ENCODE measurements at regions not wholly inside any gene's neighbourhood (a gene's known extent, or its start where the extent isn't known, plus 50 kb on each side); places are given as distances from the start of the nearest gene placed in this dataset.

DNA sequence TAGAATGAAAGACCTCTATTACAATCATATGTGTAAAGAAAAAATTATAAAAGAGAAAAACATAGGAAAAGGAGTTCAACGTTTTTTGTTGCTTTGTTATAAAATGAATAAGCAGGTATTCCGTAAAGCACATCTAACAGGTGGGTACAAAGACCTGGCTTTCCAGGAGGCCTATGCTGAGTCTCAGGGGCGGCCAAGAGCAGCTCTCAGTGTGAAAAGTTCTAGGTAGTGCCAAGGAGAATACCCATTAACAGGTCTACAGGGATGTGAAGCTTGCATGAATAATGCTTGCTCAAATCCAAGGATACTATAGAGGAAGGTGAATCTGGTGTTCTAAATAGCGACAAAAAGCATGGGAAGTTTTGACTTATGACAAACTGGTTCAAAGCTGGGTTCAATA is 944.4 kb downstream of the PDHA2 start (continued):
- TF ChIP-seq, protein P1, sequence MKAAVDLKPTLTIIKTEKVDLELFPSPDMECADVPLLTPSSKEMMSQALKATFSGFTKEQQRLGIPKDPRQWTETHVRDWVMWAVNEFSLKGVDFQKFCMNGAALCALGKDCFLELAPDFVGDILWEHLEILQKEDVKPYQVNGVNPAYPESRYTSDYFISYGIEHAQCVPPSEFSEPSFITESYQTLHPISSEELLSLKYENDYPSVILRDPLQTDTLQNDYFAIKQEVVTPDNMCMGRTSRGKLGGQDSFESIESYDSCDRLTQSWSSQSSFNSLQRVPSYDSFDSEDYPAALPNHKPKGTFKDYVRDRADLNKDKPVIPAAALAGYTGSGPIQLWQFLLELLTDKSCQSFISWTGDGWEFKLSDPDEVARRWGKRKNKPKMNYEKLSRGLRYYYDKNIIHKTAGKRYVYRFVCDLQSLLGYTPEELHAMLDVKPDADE (IDR thresholded peaks at IDR 0.05), result no peak
- TF ChIP-seq, protein P2, sequence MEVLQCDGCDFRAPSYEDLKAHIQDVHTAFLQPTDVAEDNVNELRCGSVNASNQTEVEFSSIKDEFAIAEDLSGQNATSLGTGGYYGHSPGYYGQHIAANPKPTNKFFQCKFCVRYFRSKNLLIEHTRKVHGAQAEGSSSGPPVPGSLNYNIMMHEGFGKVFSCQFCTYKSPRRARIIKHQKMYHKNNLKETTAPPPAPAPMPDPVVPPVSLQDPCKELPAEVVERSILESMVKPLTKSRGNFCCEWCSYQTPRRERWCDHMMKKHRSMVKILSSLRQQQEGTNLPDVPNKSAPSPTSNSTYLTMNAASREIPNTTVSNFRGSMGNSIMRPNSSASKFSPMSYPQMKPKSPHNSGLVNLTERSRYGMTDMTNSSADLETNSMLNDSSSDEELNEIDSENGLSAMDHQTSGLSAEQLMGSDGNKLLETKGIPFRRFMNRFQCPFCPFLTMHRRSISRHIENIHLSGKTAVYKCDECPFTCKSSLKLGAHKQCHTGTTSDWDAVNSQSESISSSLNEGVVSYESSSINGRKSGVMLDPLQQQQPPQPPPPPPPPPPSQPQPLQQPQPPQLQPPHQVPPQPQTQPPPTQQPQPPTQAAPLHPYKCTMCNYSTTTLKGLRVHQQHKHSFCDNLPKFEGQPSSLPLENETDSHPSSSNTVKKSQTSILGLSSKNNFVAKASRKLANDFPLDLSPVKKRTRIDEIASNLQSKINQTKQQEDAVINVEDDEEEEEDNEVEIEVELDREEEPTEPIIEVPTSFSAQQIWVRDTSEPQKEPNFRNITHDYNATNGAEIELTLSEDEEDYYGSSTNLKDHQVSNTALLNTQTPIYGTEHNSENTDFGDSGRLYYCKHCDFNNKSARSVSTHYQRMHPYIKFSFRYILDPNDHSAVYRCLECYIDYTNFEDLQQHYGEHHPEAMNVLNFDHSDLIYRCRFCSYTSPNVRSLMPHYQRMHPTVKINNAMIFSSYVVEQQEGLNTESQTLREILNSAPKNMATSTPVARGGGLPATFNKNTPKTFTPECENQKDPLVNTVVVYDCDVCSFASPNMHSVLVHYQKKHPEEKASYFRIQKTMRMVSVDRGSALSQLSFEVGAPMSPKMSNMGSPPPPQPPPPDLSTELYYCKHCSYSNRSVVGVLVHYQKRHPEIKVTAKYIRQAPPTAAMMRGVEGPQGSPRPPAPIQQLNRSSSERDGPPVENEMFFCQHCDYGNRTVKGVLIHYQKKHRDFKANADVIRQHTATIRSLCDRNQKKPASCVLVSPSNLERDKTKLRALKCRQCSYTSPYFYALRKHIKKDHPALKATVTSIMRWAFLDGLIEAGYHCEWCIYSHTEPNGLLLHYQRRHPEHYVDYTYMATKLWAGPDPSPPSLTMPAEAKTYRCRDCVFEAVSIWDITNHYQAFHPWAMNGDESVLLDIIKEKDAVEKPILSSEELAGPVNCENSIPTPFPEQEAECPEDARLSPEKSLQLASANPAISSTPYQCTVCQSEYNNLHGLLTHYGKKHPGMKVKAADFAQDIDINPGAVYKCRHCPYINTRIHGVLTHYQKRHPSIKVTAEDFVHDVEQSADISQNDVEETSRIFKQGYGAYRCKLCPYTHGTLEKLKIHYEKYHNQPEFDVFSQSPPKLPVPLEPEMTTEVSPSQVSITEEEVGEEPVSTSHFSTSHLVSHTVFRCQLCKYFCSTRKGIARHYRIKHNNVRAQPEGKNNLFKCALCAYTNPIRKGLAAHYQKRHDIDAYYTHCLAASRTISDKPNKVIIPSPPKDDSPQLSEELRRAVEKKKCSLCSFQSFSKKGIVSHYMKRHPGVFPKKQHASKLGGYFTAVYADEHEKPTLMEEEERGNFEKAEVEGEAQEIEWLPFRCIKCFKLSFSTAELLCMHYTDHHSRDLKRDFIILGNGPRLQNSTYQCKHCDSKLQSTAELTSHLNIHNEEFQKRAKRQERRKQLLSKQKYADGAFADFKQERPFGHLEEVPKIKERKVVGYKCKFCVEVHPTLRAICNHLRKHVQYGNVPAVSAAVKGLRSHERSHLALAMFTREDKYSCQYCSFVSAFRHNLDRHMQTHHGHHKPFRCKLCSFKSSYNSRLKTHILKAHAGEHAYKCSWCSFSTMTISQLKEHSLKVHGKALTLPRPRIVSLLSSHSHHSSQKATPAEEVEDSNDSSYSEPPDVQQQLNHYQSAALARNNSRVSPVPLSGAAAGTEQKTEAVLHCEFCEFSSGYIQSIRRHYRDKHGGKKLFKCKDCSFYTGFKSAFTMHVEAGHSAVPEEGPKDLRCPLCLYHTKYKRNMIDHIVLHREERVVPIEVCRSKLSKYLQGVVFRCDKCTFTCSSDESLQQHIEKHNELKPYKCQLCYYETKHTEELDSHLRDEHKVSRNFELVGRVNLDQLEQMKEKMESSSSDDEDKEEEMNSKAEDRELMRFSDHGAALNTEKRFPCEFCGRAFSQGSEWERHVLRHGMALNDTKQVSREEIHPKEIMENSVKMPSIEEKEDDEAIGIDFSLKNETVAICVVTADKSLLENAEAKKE (CRISPR knock-in tag; IDR thresholded peaks at IDR 0.05), result no peak

DNA sequence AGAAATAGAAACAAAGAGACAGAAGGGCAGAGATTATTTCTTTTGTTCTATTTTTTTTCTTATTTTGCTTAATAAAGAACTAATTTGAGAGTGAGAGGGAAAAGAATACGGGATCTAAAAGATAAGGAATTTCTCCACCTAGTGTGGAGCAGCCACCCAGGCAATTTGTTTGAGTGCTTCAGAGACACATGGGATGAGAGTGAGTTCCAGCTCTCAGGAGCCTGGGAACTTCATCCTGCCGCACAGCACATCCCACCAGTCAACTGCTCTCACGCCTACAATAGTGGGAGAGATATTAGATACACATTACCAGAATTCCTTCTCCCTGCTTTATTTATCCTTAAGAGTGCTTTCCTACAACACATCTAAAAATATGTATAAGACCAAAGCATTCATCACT is 946.4 kb downstream of the PDHA2 start:
- Histone ChIP-seq H3K4me3 (no peak overlapping the region), H2AFZ (peak overlapping the region; percentile 24; the same call in 1 of the 2 replicates), H3K27me3 (ENCODE audit: insufficient read depth) (no peaks in the 10 kb centered on the region), H3K27ac (ENCODE audit: low read depth) (0 out of 2 replicates have a peak overlapping the region, but pooled peaks have one; percentile 22), H3K79me2 (replicated peaks; ENCODE audit: insufficient read depth) (no peaks in the 10 kb centered on the region), H3K4me2 (no peak overlapping the region), H3K9me2 (ENCODE audit: insufficient read depth) (no peaks in the 10 kb centered on the region), H3F3A (replicated peaks; ENCODE audit: low read depth) (no peaks in the 10 kb centered on the region), H3K36me3 (ENCODE audit: insufficient read depth) (no peaks in the 10 kb centered on the region), H3K4me1 (ENCODE audit: insufficient read depth) (no peaks in the 10 kb centered on the region; the same call in 1 of the 2 replicates), H4K20me1 (replicated peaks; ENCODE audit: insufficient read depth) (no peaks in the 10 kb centered on the region)
- peaks cover 7% of the 10 kb centered on the region; the same call in 2 of the 3 replicates for H3K4me1 Mint-ChIP-seq
- no peak overlapping the region for H3K27ac Mint-ChIP-seq
- peaks cover 2% of the 10 kb centered on the region for H3K27me3 Mint-ChIP-seq (ENCODE audit: insufficient read depth, low read depth, poor library complexity)
- no peak overlapping the region for H3K4me3 Mint-ChIP-seq
- H3K36me3 Mint-ChIP-seq (ENCODE audit: low read depth), result no peaks in the 10 kb centered on the region
- DNase-seq (ENCODE audit: low spot score) (peak; percentile 20), ATAC-seq (peak; percentile 60)
- H3K9me3 Mint-ChIP-seq, result no peaks in the 10 kb centered on the region
- TF ChIP-seq EZH2phosphoT487 (IDR thresholded peaks at IDR 0.05; ENCODE audit: unreplicated experiment) (no peak), CREB1 (CRISPR knock-in tag; IDR thresholded peaks at IDR 0.05; ENCODE audit: low read depth) (no peak), POLR2AphosphoS5 (IDR thresholded peaks at IDR 0.05; ENCODE audit: low read depth) (no peak), ZNF114 (CRISPR knock-in tag; IDR thresholded peaks at IDR 0.05) (no peak)
- TF ChIP-seq, protein P3, sequence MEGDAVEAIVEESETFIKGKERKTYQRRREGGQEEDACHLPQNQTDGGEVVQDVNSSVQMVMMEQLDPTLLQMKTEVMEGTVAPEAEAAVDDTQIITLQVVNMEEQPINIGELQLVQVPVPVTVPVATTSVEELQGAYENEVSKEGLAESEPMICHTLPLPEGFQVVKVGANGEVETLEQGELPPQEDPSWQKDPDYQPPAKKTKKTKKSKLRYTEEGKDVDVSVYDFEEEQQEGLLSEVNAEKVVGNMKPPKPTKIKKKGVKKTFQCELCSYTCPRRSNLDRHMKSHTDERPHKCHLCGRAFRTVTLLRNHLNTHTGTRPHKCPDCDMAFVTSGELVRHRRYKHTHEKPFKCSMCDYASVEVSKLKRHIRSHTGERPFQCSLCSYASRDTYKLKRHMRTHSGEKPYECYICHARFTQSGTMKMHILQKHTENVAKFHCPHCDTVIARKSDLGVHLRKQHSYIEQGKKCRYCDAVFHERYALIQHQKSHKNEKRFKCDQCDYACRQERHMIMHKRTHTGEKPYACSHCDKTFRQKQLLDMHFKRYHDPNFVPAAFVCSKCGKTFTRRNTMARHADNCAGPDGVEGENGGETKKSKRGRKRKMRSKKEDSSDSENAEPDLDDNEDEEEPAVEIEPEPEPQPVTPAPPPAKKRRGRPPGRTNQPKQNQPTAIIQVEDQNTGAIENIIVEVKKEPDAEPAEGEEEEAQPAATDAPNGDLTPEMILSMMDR (conservative IDR thresholded peaks at IDR 0.05; ENCODE audit: low read depth in 2 of 2), result no peak
- TF ChIP-seq, protein P2 (CRISPR knock-in tag; IDR thresholded peaks at IDR 0.05), result no peak

Data from GM23338 (cell line).